Peyer's patch (tissue), 4 donors: ENCODE measurements at regions not wholly inside any gene's neighbourhood (a gene's known extent, or its start where the extent isn't known, plus 50 kb on each side); places are given as distances from the start of the nearest gene placed in this dataset.

Experiments used
- CTCF ChIP-seq, 6 experiments: fragments of 450-650 bp in 4 of 6; fragments of 200-600 bp in 2 of 6; sonication (generic) in 1 of 6; IDR thresholded peaks; one replicate each; pipeline ENCODE4 v1.5.1; 2017 to 2019; ENCODE audit warnings: antibody characterized with exemption in 6 of 6, mild to moderate bottlenecking in 3 of 6, moderate library complexity in 1 of 6
- POLR2A ChIP-seq, 2 donors: fragments of 450-650 bp; IDR thresholded peaks; one replicate each; pipeline ENCODE4 v1.5.1; 2017; ENCODE audit warnings: antibody characterized with exemption in 2 of 2, mild to moderate bottlenecking in 2 of 2, moderate library complexity in 2 of 2

GRCh38 chr13:70769817-70770216, 661.6 kb upstream of the KLHL1 start:
- TF ChIP-seq CTCF (IDR thresholded peaks at IDR 0.05): no peak
- no peak for TF ChIP-seq POLR2A (IDR thresholded peaks at IDR 0.05)
